ENCODE measurements at regions not wholly inside any gene's neighbourhood (a gene's known extent, or its start where the extent isn't known, plus 50 kb on each side); places are given as distances from the start of the nearest gene placed in this dataset.

GRCh38 chr10:9850415-9850814, 1167.3 kb upstream of the CELF2 start:
- TF ChIP-seq POLR2A (IDR thresholded peaks at IDR 0.05; ENCODE audit: low read depth, low read length) (no peak), POLR2AphosphoS5 (IDR thresholded peaks at IDR 0.05; ENCODE audit: low read depth, low read length) (no peak)
